MM.1S (cell line): ENCODE measurements at regions not wholly inside any gene's neighbourhood (a gene's known extent, or its start where the extent isn't known, plus 50 kb on each side); places are given as distances from the start of the nearest gene placed in this dataset.

Source experiments
- DNase-seq: peaks from one replicate; pipeline ENCODE4 v3.0.0-alpha.2; 2015
- H2AFZ ChIP-seq: fragments of 300-600 bp; sonication (generic); 2 replicates; pipeline ENCODE4 v1.6.0; 2016; ENCODE audit warnings: antibody characterized with exemption, low read length
- H3F3A ChIP-seq: fragments of 300-600 bp; sonication (generic); 2 replicates; pipeline ENCODE4 v1.6.1; 2016; ENCODE audit warnings: mild to moderate bottlenecking, antibody characterized with exemption, low read length, moderate library complexity, mixed read lengths; ENCODE audit not compliant: insufficient read depth
- H3K27ac ChIP-seq: fragments of 300-600 bp; sonication (generic); 2 replicates; pipeline ENCODE4 v1.5.1; 2016; ENCODE audit warnings: mild to moderate bottlenecking, low read length
- H3K27me3 ChIP-seq: fragments of 300-600 bp; sonication (generic); replicated peaks from 2 replicates; pipeline ENCODE4 v1.6.0; 2016; ENCODE audit warnings: low read length; ENCODE audit not compliant: insufficient read depth
- H3K36me3 ChIP-seq: fragments of 300-600 bp; sonication (generic); replicated peaks from 2 replicates; pipeline ENCODE4 v1.6.1; 2016; ENCODE audit warnings: mild to moderate bottlenecking, low read length, mixed read lengths; ENCODE audit not compliant: insufficient read depth
- H3K4me1 ChIP-seq: fragments of 300-600 bp; sonication (generic); 2 replicates; pipeline ENCODE4 v1.6.1; 2016; ENCODE audit warnings: low read length, mixed read lengths
- H3K4me2 ChIP-seq: fragments of 300-600 bp; sonication (generic); 2 replicates; pipeline ENCODE4 v1.6.0; 2016; ENCODE audit warnings: low read depth, low read length
- H3K4me3 ChIP-seq: fragments of 300-600 bp; sonication (generic); 2 replicates; pipeline ENCODE4 v1.5.1; 2016; ENCODE audit warnings: low read length, mixed read lengths
- H3K79me2 ChIP-seq: fragments of 300-600 bp; sonication (generic); 2 replicates; pipeline ENCODE4 v1.6.1; 2016; ENCODE audit warnings: mixed run types, low read length, mixed read lengths
- H3K9ac ChIP-seq: fragments of 300-600 bp; sonication (generic); 2 replicates; pipeline ENCODE4 v1.6.1; 2016; ENCODE audit warnings: low read length, mixed read lengths
- H3K9me2 ChIP-seq: fragments of 300-600 bp; sonication (generic); replicated peaks from 2 replicates; pipeline ENCODE4 v1.6.1; 2016; ENCODE audit warnings: mild to moderate bottlenecking, low read length, mixed read lengths; ENCODE audit not compliant: insufficient read depth
- H3K9me3 ChIP-seq: fragments of 300-600 bp; sonication (generic); replicated peaks from 2 replicates; pipeline ENCODE4 v1.6.1; 2016; ENCODE audit warnings: mild to moderate bottlenecking, low read length, mixed read lengths; ENCODE audit not compliant: insufficient read depth
- H4K20me1 ChIP-seq: fragments of 300-600 bp; sonication (generic); 2 replicates; pipeline ENCODE4 v1.6.1; 2016; ENCODE audit warnings: mild to moderate bottlenecking, low read length, moderate library complexity, mixed read lengths; ENCODE audit not compliant: insufficient read depth
- EZH2 ChIP-seq: fragments of 300-600 bp; sonication (generic); optimal IDR thresholded peaks from 2 replicates; pipeline ENCODE3; 2017; ENCODE audit warnings: low read depth, mild to moderate bottlenecking, antibody characterized with exemption, low read length, mixed read lengths
- EZH2phosphoT487 ChIP-seq: fragments of 300-600 bp; sonication (generic); IDR thresholded peaks from 2 replicates; pipeline ENCODE4 v1.6.1; 2018; ENCODE audit warnings: antibody characterized with exemption, low read length
- TF ChIP-seq, protein P1 (sequence below): fragments of 300-600 bp; sonication (generic); IDR thresholded peaks from 2 replicates; pipeline ENCODE4 v1.5.1; 2016; ENCODE audit warnings: antibody characterized with exemption, low read length, mixed read lengths

DNA sequence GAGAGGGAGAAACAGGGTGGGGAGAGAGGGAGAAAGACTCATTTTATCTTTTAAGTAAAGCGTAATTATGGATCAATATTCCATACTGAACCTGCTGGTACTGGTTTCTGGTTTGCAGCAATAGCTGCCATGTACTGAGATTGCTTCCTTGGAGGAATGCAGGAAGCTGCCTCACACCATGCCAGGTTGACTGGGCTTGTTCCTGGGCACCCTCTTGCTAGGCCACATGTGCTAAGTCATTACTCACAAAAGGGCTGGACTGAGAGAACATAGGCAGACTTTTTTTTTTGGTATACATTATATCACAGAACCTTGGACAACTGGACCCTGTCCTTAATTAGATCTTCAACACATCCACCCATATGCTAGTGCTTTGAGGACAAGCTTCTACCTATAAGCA lies 193.4 kb downstream of the ZNF621 start:
- H3K9me2 ChIP-seq, result no peaks in the 10 kb centered on the region
- DNase-seq, result no peak
- no peaks in the 10 kb centered on the region for H3K9me3 ChIP-seq
- H2AFZ ChIP-seq, result peak overlapping the region; percentile 50
- H3F3A ChIP-seq, result peaks cover 12% of the 10 kb centered on the region; the same call in 1 of the 2 replicates
- peaks cover 52% of the 10 kb centered on the region for H3K4me1 ChIP-seq
- H4K20me1 ChIP-seq, result no peaks in the 10 kb centered on the region
- H3K36me3 ChIP-seq, result no peaks in the 10 kb centered on the region
- TF ChIP-seq, protein P1, sequence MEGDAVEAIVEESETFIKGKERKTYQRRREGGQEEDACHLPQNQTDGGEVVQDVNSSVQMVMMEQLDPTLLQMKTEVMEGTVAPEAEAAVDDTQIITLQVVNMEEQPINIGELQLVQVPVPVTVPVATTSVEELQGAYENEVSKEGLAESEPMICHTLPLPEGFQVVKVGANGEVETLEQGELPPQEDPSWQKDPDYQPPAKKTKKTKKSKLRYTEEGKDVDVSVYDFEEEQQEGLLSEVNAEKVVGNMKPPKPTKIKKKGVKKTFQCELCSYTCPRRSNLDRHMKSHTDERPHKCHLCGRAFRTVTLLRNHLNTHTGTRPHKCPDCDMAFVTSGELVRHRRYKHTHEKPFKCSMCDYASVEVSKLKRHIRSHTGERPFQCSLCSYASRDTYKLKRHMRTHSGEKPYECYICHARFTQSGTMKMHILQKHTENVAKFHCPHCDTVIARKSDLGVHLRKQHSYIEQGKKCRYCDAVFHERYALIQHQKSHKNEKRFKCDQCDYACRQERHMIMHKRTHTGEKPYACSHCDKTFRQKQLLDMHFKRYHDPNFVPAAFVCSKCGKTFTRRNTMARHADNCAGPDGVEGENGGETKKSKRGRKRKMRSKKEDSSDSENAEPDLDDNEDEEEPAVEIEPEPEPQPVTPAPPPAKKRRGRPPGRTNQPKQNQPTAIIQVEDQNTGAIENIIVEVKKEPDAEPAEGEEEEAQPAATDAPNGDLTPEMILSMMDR, result no peak
- no peak for TF ChIP-seq EZH2phosphoT487
- no peak for TF ChIP-seq EZH2
- H3K9ac ChIP-seq, result peak overlapping the region; percentile 23; the same call in 1 of the 2 replicates
- H3K4me3 ChIP-seq, result no peak overlapping the region
- H3K79me2 ChIP-seq, result no peaks in the 10 kb centered on the region
- H3K27ac ChIP-seq, result peak overlapping the region; percentile 88
- peak overlapping the region; percentile 51; the same call in 1 of the 2 replicates for H3K4me2 ChIP-seq
- H3K27me3 ChIP-seq, result no peaks in the 10 kb centered on the region

DNA sequence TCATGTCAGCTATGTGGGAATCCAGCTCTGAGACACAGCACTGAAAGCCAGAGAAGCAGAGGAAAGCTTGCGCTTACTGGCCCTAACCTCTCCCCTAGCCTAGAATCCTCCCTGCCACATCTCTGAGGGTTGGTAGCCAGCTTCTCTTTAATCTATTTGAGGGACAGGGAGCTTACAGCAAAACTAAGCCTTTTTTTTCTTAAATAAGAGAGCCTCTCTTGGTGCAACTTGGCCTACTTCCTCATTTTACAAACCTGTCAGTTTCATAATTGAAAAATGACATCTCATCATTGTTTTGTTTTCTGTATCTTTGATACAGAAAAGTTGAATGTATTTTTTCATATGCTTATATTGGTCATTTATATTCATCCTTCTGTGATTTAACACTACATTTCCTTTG lies 193.9 kb downstream of the ZNF621 start:
- Histone ChIP-seq H3K27ac (peak overlapping the region; percentile 88), H3K9ac (peak overlapping the region; percentile 23; the same call in 1 of the 2 replicates), H3K4me2 (peak overlapping the region; percentile 51; the same call in 1 of the 2 replicates), H3K4me1 (peaks cover 47% of the 10 kb centered on the region), H3F3A (peaks cover 12% of the 10 kb centered on the region; the same call in 1 of the 2 replicates), H3K9me3 (no peaks in the 10 kb centered on the region), H3K79me2 (no peaks in the 10 kb centered on the region), H4K20me1 (no peaks in the 10 kb centered on the region), H3K36me3 (no peaks in the 10 kb centered on the region), H2AFZ (peak overlapping the region; percentile 50), H3K27me3 (no peaks in the 10 kb centered on the region), H3K4me3 (no peak overlapping the region), H3K9me2 (no peaks in the 10 kb centered on the region)
- peak; percentile 75 for DNase-seq
- TF ChIP-seq EZH2, result no peak
- TF ChIP-seq, protein P1, result no peak
- TF ChIP-seq EZH2phosphoT487, result no peak

DNA sequence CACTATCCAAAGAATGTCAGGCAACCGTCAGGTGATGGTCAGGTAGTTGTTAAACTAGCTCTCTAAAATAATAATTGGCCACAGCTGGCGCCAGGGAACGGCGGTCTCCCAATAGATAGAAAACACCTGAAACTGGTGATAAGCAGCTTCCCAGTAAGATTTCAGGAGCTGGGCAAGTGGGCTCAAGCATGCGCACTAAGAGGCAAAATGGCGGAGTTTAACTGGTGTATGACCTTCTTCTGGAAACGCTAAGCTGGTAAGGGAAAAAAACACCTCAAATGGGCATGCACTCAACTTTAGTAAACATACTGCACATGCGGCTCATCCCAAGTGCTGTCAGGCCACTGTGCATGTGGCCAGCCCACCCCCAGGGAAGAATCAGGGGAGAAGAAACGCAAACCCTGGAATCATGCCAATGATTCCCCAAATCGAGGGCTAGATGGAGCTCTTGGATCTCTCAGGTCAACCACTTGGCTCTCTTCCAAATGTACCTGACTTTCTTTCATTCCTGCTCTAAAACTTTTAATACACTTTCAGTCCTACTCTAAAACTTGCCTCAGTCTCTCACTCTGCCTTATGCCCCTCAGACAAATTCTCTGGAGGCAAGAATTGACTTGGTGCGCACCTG lies 195.0 kb downstream of the ZNF621 start:
- H3K4me2 ChIP-seq, result no peak overlapping the region
- H3K27me3 ChIP-seq, result no peaks in the 10 kb centered on the region
- H3K27ac ChIP-seq, result no peak overlapping the region
- peaks cover 36% of the 10 kb centered on the region for H3K4me1 ChIP-seq
- TF ChIP-seq, protein P1, result no peak
- no peak overlapping the region for H3K9ac ChIP-seq
- no peaks in the 10 kb centered on the region for H3K79me2 ChIP-seq
- H2AFZ ChIP-seq, result no peak overlapping the region
- no peaks in the 10 kb centered on the region for H4K20me1 ChIP-seq
- no peaks in the 10 kb centered on the region for H3K9me3 ChIP-seq
- H3F3A ChIP-seq, result peaks cover 12% of the 10 kb centered on the region; the same call in 1 of the 2 replicates
- H3K9me2 ChIP-seq, result no peaks in the 10 kb centered on the region
- DNase-seq, result no peak
- H3K4me3 ChIP-seq, result no peak overlapping the region
- H3K36me3 ChIP-seq, result no peaks in the 10 kb centered on the region
